ENCODE measurements at regions not wholly inside any gene's neighbourhood (a gene's known extent, or its start where the extent isn't known, plus 50 kb on each side); places are given as distances from the start of the nearest gene placed in this dataset.

DNA sequence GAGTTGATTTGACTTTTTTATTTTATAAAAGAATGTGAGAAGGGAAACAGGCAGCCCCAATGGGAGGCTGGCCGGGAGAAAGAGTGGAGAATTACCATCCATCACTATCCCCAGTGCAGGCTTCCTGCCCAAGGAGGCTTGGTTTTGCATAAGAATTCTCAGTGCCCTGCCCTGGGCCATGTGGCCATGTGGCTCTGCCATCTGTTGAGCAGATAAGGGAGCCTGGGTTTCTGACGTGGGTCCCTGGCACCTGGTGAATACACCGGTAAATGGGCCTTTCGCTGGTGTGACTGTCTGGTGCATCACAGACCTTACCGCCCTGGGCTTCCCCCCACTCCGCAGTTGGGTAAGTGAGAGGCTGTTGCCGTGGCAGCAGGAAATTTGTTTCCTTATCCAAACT is 54.5 kb upstream of the TMEM163 start:
- intact Hi-C loops (cut with micrococcal nuclease) = loop anchor here (10.0 kb wide), 1 partner anchor 121 kb away; no protein-coding TSS in a partner anchor
- Histone ChIP-seq H3F3A (ENCODE audit: low read length, unreplicated experiment) (no peaks in the 10 kb centered on the region), H3K9ac (ENCODE audit: low read length) (no peak overlapping the region), H3K4me1 (ENCODE audit: insufficient read depth, low read length) (peaks cover 39% of the 10 kb centered on the region), H3K4me2 (ENCODE audit: low read length) (no peak overlapping the region), H3K9me3 (ENCODE audit: low read length) (no peaks in the 10 kb centered on the region), H4K20me1 (ENCODE audit: low read length) (no peaks in the 10 kb centered on the region), H3K4me3 (ENCODE audit: low read length) (no peak overlapping the region), H3K27ac (ENCODE audit: low read length) (peak overlapping the region; percentile 98), H3K27me3 (ENCODE audit: low read length) (no peaks in the 10 kb centered on the region), H2AFZ (ENCODE audit: low read length) (no peak overlapping the region), H3K9me2 (replicated peaks; ENCODE audit: low read length) (no peaks in the 10 kb centered on the region), H3K36me3 (ENCODE audit: low read depth, low read length) (no peaks in the 10 kb centered on the region), H3K79me2 (ENCODE audit: low read length) (no peaks in the 10 kb centered on the region)
- no TSS peak for BruUV-seq (replicated peaks)
- ATAC-seq = no peak
- no peak for DNase-seq
- POLR2A ChIA-PET (ENCODE audit: unreplicated experiment) = no interaction called here
- TF ChIP-seq EZH2 (IDR thresholded peaks at IDR 0.05; ENCODE audit: low read length, unreplicated experiment) (no peak), EZH2phosphoT487 (IDR thresholded peaks at IDR 0.05; ENCODE audit: borderline replicate concordance, low read length) (no peak)
- TF ChIP-seq, protein P1, sequence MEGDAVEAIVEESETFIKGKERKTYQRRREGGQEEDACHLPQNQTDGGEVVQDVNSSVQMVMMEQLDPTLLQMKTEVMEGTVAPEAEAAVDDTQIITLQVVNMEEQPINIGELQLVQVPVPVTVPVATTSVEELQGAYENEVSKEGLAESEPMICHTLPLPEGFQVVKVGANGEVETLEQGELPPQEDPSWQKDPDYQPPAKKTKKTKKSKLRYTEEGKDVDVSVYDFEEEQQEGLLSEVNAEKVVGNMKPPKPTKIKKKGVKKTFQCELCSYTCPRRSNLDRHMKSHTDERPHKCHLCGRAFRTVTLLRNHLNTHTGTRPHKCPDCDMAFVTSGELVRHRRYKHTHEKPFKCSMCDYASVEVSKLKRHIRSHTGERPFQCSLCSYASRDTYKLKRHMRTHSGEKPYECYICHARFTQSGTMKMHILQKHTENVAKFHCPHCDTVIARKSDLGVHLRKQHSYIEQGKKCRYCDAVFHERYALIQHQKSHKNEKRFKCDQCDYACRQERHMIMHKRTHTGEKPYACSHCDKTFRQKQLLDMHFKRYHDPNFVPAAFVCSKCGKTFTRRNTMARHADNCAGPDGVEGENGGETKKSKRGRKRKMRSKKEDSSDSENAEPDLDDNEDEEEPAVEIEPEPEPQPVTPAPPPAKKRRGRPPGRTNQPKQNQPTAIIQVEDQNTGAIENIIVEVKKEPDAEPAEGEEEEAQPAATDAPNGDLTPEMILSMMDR (conservative IDR thresholded peaks at IDR 0.05; ENCODE audit: low read depth, low read length) = no peak
- CTCF ChIA-PET = no interaction called here

DNA sequence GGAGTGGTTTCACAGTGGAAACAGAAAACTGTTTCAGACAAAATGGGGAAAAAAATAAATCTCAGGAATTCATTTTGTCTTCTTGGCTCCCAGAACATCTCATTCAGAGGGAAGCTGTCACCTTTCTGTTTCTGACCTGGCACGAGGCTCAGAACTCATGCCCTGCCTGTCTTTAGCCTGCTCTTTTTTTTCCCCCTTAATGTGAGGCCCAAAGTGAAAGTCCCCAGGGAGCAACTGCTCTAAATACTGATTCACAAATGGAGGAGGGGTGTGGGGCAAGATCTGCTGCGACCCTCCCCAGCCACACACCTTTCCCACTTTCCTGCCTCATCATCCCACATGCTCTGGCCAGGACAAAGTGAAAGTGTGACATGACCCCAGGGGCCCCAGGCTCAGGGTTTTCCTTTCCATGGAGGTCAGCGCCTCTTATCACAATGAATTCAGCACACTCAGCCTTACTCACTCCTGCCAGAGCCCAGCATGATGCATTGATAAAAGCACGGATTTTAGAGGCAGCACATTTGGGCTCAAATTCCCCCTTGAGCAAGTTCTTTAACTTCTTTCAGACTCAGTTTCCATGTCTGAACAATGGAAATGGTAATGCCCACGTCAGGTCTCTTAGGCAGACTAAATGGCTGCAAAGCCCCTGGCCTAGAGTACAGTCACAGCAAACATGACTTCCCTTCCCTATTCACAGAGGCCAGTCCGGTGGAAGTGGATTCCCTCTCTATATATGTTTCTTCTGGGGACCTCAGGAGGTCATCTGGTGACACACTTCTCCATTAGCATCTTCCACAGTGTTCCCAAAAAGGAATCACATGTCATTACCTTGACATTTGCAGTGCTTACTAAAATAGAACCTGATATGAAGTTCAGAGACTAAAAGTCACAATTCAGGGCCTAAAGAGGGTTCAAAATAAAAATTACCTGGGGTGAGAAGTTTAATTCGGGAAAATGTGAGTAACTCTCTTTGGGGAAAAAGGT is 55.3 kb upstream of the TMEM163 start:
- DNase-seq (peak; percentile 17), ATAC-seq (no peak)
- Histone ChIP-seq H3K4me1 (ENCODE audit: insufficient read depth, low read length) (peaks cover 39% of the 10 kb centered on the region), H3K27ac (ENCODE audit: low read length) (peak overlapping the region; percentile 98), H3K79me2 (ENCODE audit: low read length) (no peaks in the 10 kb centered on the region), H3K4me2 (ENCODE audit: low read length) (peak overlapping the region; percentile 30; the same call in 1 of the 2 replicates), H3K27me3 (ENCODE audit: low read length) (no peaks in the 10 kb centered on the region), H3K9ac (ENCODE audit: low read length) (peak overlapping the region; percentile 73), H4K20me1 (ENCODE audit: low read length) (no peaks in the 10 kb centered on the region), H2AFZ (ENCODE audit: low read length) (peak overlapping the region; percentile 41; the same call in 1 of the 2 replicates), H3K9me2 (replicated peaks; ENCODE audit: low read length) (no peaks in the 10 kb centered on the region), H3F3A (ENCODE audit: low read length, unreplicated experiment) (no peaks in the 10 kb centered on the region), H3K36me3 (ENCODE audit: low read depth, low read length) (no peaks in the 10 kb centered on the region), H3K9me3 (ENCODE audit: low read length) (no peaks in the 10 kb centered on the region), H3K4me3 (ENCODE audit: low read length) (no peak overlapping the region)
- intact Hi-C loops (cut with micrococcal nuclease) = loop anchor here (10.0 kb wide), 1 partner anchor 121 kb away; no protein-coding TSS in a partner anchor
- POLR2A ChIA-PET (ENCODE audit: unreplicated experiment) = no interaction called here
- TF ChIP-seq EZH2phosphoT487 (IDR thresholded peaks at IDR 0.05; ENCODE audit: borderline replicate concordance, low read length) (no peak), EZH2 (IDR thresholded peaks at IDR 0.05; ENCODE audit: low read length, unreplicated experiment) (no peak)
- TF ChIP-seq, protein P1 (conservative IDR thresholded peaks at IDR 0.05; ENCODE audit: low read depth, low read length) = no peak
- CTCF ChIA-PET = no interaction called here
- BruUV-seq (replicated peaks) = no TSS peak

Measured in PC-3 (cell line).